GM06990 (cell line): ENCODE measurements at regions not wholly inside any gene's neighbourhood (a gene's known extent, or its start where the extent isn't known, plus 50 kb on each side); places are given as distances from the start of the nearest gene placed in this dataset.

ENCODE experiments used
- DNase-seq: peaks from one replicate; pipeline ENCODE4 v3.0.0-alpha.2; 2011; ENCODE audit not compliant: insufficient read length; ENCODE audit errors: extremely low read depth
- H3K27me3 ChIP-seq: replicated peaks from 2 replicates; pipeline ENCODE4 v1.6.0; 2011; ENCODE audit warnings: low read length; ENCODE audit not compliant: control insufficient read depth, insufficient read depth
- H3K36me3 ChIP-seq: 2 replicates; pipeline ENCODE4 v1.5.1; 2011; ENCODE audit warnings: low read length; ENCODE audit not compliant: control insufficient read depth, insufficient read depth
- H3K4me3 ChIP-seq: replicated peaks from 2 replicates; pipeline ENCODE4 v1.5.1; 2011; ENCODE audit warnings: low read depth, mild to moderate bottlenecking, control low read depth, low read length
- CTCF ChIP-seq: IDR thresholded peaks from 2 replicates; pipeline ENCODE4 v1.5.1; 2011; ENCODE audit warnings: low read length, control low read depth, mild to moderate bottlenecking, inconsistent platforms; ENCODE audit not compliant: insufficient read depth, poor library complexity, severe bottlenecking

DNA sequence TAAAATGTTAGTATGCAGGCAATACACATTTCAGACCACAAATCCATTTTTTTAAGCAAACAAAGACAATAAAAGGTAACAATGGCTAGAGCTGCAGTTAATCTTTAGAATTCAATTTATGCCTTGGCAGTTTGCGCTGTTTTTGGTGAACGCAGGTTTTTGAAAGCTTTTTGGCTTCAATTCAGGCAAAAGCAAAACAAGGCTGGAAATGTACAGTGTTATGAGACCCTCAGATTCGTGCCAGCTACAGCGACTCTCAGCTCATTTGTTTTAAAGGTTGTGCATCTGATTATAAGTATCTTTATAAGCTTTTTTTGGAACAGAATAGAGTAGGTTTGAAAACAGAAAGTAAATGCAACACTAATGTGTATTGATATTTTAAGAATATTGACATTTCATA is 63.6 kb upstream of the SOX1 start:
- no peak for TF ChIP-seq CTCF
- Histone ChIP-seq H3K27me3 (no peaks in the 10 kb centered on the region), H3K36me3 (no peaks in the 10 kb centered on the region), H3K4me3 (no peak overlapping the region)
- DNase-seq, result no peak

- TF ChIP-seq CTCF, result no peak
- H3K27me3 ChIP-seq, result no peaks in the 10 kb centered on the region
- no peak for DNase-seq
- H3K4me3 ChIP-seq, result no peak overlapping the region
- no peaks in the 10 kb centered on the region for H3K36me3 ChIP-seq
Observed at GRCh38 chr13:112003941-112004340, 63.0 kb upstream of the SOX1 start.

DNA sequence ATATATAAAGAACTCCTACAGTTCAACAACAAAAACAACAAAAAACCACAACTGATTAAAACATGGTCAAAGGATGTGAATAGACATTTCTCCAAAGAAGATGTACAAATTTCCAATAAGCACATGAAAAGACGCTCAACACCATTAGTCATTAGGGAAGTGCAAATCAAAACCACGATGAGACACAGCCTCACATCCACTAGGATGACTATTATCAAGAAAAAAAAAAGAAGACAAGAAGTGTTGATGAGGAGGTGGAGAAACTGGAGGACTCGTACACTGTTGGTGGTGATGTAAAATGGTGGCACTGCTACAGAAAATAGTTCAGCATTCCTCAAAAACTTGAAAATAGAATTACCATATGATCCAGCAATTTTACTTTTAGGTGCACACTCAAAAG is 61.0 kb upstream of the SOX1 start:
- Histone ChIP-seq H3K27me3 (no peaks in the 10 kb centered on the region), H3K36me3 (no peaks in the 10 kb centered on the region), H3K4me3 (no peak overlapping the region)
- no peak for TF ChIP-seq CTCF
- DNase-seq, result no peak

GRCh38 chr13:112007191-112007590 is 59.8 kb upstream of the SOX1 start:
- no peak for DNase-seq
- H3K36me3 ChIP-seq, result no peaks in the 10 kb centered on the region
- H3K27me3 ChIP-seq, result no peaks in the 10 kb centered on the region
- no peak for TF ChIP-seq CTCF
- no peak overlapping the region for H3K4me3 ChIP-seq

GRCh38 chr13:112010714-112011113 is 56.2 kb upstream of the SOX1 start:
- H3K27me3 ChIP-seq, result no peaks in the 10 kb centered on the region
- no peak for DNase-seq
- no peak for TF ChIP-seq CTCF
- H3K4me3 ChIP-seq, result no peak overlapping the region
- H3K36me3 ChIP-seq, result no peaks in the 10 kb centered on the region

GRCh38 chr13:112012016-112012704 is 54.8 kb upstream of the SOX1 start:
- TF ChIP-seq CTCF, result no peak
- DNase-seq, result no peak
- no peaks in the 10 kb centered on the region for H3K36me3 ChIP-seq
- H3K27me3 ChIP-seq, result no peaks in the 10 kb centered on the region
- no peak overlapping the region for H3K4me3 ChIP-seq
